Transverse colon (tissue), 4 donors: ENCODE measurements at regions not wholly inside any gene's neighbourhood (a gene's known extent, or its start where the extent isn't known, plus 50 kb on each side); places are given as distances from the start of the nearest gene placed in this dataset.

Experiments used
- DNase-seq: peaks from one replicate; pipeline ENCODE4 v3.0.0-alpha.2; 2019
- H3K27ac ChIP-seq, 4 donors: fragments of 200-600 bp; sonication (generic); 2 replicates each; pipeline ENCODE4 v1.5.1; 2016 to 2018; ENCODE audit warnings: inconsistent platforms in 4 of 4
- H3K27me3 ChIP-seq: fragments of 200-600 bp; sonication (generic); 2 replicates; pipeline ENCODE4 v1.5.1; 2017; ENCODE audit warnings: inconsistent platforms
- H3K36me3 ChIP-seq, 4 donors: fragments of 200-600 bp; sonication (generic); 2 replicates each; pipeline ENCODE4 v1.5.1; 2017 to 2019; ENCODE audit warnings: inconsistent platforms in 4 of 4
- H3K4me1 ChIP-seq, 4 donors: fragments of 200-600 bp; sonication (generic); 2 replicates each; pipeline ENCODE4 v1.5.1; 2017 to 2020; ENCODE audit warnings: inconsistent platforms in 4 of 4
- H3K4me3 ChIP-seq, 4 donors: fragments of 200-600 bp; sonication (generic); 1 replicate in 1 of 4; 2 replicates in 3 of 4; pipeline versions ENCODE4 v1.5.1 to v1.6.1; 2017 to 2019; ENCODE audit warnings: inconsistent platforms in 4 of 4
- H3K9me3 ChIP-seq, 2 donors: fragments of 200-600 bp; sonication (generic); 2 replicates each; pipeline ENCODE4 v1.5.1; 2017 to 2019; ENCODE audit warnings: inconsistent platforms in 2 of 2
- CTCF ChIP-seq, 5 experiments: fragments of 200-600 bp in 3 of 5; fragments of 450-650 bp in 2 of 5; sonication (generic) in 3 of 5; IDR thresholded peaks; 1 replicate in 2 of 5; 2 replicates in 3 of 5; pipeline ENCODE4 v1.5.1; 2016 to 2017; ENCODE audit warnings: antibody characterized with exemption in 5 of 5, inconsistent platforms in 3 of 5, mild to moderate bottlenecking in 2 of 5, moderate library complexity in 1 of 5
- EP300 ChIP-seq: sonication (generic); formaldehyde crosslinking; IDR thresholded peaks from one replicate; pipeline ENCODE4 v1.6.1; 2017; ENCODE audit warnings: antibody characterized with exemption, low read depth
- POLR2A ChIP-seq: fragments of 450-650 bp; IDR thresholded peaks from one replicate; pipeline ENCODE4 v1.6.1; 2016; ENCODE audit warnings: antibody characterized with exemption, mild to moderate bottlenecking, moderate library complexity
- POLR2AphosphoS5 ChIP-seq, 3 donors: sonication (generic); formaldehyde crosslinking; IDR thresholded peaks; one replicate each; pipeline ENCODE4 v1.6.1; 2016; ENCODE audit warnings: antibody characterized with exemption in 3 of 3
- WGBS, 2 donors: methylation state at CpG; one replicate each; pipeline ENCODE4 v1.1.5; 2018; ENCODE audit warnings: low coverage in 1 of 2; 5-methylcytosine and 5-hydroxymethylcytosine counted together
- in situ Hi-C, 4 donors: fragments of 200-750 bp; cut with MboI; loops; one replicate each; pipeline versions ENCODE4 v1.15.0 to v1.15.1; 2017; ENCODE audit warnings: low sequenced_read_pairs in 3 of 4, low pct_ligation_motif_present in 1 of 4, low pct_unique_long_range_greater_than_20kb in 1 of 4
- intact Hi-C: fragments of 100-400 bp; cut with DNase I; formaldehyde crosslinking; loops from one replicate; pipeline ENCODE4 v1.15.1; 2023; ENCODE audit warnings: low total_unique reads

GRCh38 chr3:104520228-104520655, 846.5 kb upstream of the ALCAM start:
- Histone ChIP-seq H3K9me3 (no peaks in the 10 kb centered on the region), H3K4me3 (no peak overlapping the region), H3K36me3 (no peaks in the 10 kb centered on the region), H3K27me3 (no peaks in the 10 kb centered on the region), H3K4me1 (no peaks in the 10 kb centered on the region), H3K27ac (peak overlapping the region in 2 of 4 donors; percentile 12 to 24)
- in situ Hi-C loops (no loop called here), intact Hi-C loops (no loop called here)
- 64 to 76% methylated on average over 3 of the region's 3 CpGs for WGBS, 2 donors
- TF ChIP-seq POLR2A, result no peak
- TF ChIP-seq EP300, result no peak
- DNase-seq, result no peak

GRCh38 chr3:104521606-104522336, 844.9 kb upstream of the ALCAM start:
- in situ Hi-C loops, result no loop called here
- DNase-seq, result peak; percentile 55
- 68 to 70% methylated on average over 7 of the region's 7 CpGs for WGBS, 2 donors

GRCh38 chr3:104523136-104523535, 843.6 kb upstream of the ALCAM start:
- TF ChIP-seq EP300 (no peak), CTCF (IDR thresholded peaks at IDR 0.05) (no peak), POLR2AphosphoS5 (IDR thresholded peaks at IDR 0.05) (no peak), POLR2A (no peak)
- in situ Hi-C loops (no loop called here), intact Hi-C loops (no loop called here)
- H3K9me3 ChIP-seq, result no peaks in the 10 kb centered on the region
- no peaks in the 10 kb centered on the region for H3K36me3 ChIP-seq
- H3K27me3 ChIP-seq, result no peaks in the 10 kb centered on the region
- no peak overlapping the region for H3K4me3 ChIP-seq
- DNase-seq, result no peak
- no peaks in the 10 kb centered on the region for H3K4me1 ChIP-seq
- WGBS, 2 donors, result 56 to 61% methylated on average over 6 of the region's 6 CpGs
- peak overlapping the region in 1 of 4 donors; percentile 39 for H3K27ac ChIP-seq

More at GRCh38 chr3:104521606-104522336, 844.9 kb upstream of the ALCAM start:
- no peak for TF ChIP-seq POLR2AphosphoS5 (IDR thresholded peaks at IDR 0.05)
- no peak for TF ChIP-seq CTCF (IDR thresholded peaks at IDR 0.05)
- TF ChIP-seq EP300, result no peak
- TF ChIP-seq POLR2A, result no peak
- Histone ChIP-seq H3K36me3 (no peaks in the 10 kb centered on the region), H3K27ac (peak overlapping the region in 2 of 4 donors; percentile 17 to 39), H3K4me3 (no peak overlapping the region), H3K27me3 (no peaks in the 10 kb centered on the region), H3K4me1 (no peaks in the 10 kb centered on the region), H3K9me3 (no peaks in the 10 kb centered on the region)
- intact Hi-C loops, result no loop called here

GRCh38 chr3:104526901-104527401, 839.8 kb upstream of the ALCAM start:
- in situ Hi-C loops, result no loop called here
- no peaks in the 10 kb centered on the region for H3K36me3 ChIP-seq
- 51 to 86% methylated on average over 3 of the region's 3 CpGs for WGBS, 2 donors
- DNase-seq, result no peak
- intact Hi-C loops, result no loop called here
- H3K9me3 ChIP-seq, result peaks cover 0 to 1% of the 10 kb centered on the region in 2 donors
- H3K4me1 ChIP-seq, result no peaks in the 10 kb centered on the region
- no peak for TF ChIP-seq POLR2A
- no peak for TF ChIP-seq CTCF (IDR thresholded peaks at IDR 0.05)
- no peak for TF ChIP-seq EP300
- no peak for TF ChIP-seq POLR2AphosphoS5 (IDR thresholded peaks at IDR 0.05)
- H3K27me3 ChIP-seq, result no peaks in the 10 kb centered on the region
- no peak overlapping the region for H3K27ac ChIP-seq
- H3K4me3 ChIP-seq, result no peak overlapping the region
